ENCODE measurements at regions not wholly inside any gene's neighbourhood (a gene's known extent, or its start where the extent isn't known, plus 50 kb on each side); places are given as distances from the start of the nearest gene placed in this dataset.

GRCh38 chr3:44125882-44126281, 115.8 kb upstream of the TOPAZ1 start:
- peak; percentile 65 to 69 for DNase-seq
- 22 to 30% methylated on average over 4 of the region's 4 CpGs for WGBS, 2 donors
- Histone ChIP-seq H3K27ac (peak overlapping the region; percentile 18 to 66 (median 54)), H3K27me3 (no peaks in the 10 kb centered on the region), H3K9me3 (no peaks in the 10 kb centered on the region), H3K4me3 (replicated peaks in 1 of 3) (no peak overlapping the region), H3K4me1 (peaks cover 16 to 47% of the 10 kb centered on the region in 2 donors), H3K36me3 (no peaks in the 10 kb centered on the region)
- TF ChIP-seq, protein P1, sequence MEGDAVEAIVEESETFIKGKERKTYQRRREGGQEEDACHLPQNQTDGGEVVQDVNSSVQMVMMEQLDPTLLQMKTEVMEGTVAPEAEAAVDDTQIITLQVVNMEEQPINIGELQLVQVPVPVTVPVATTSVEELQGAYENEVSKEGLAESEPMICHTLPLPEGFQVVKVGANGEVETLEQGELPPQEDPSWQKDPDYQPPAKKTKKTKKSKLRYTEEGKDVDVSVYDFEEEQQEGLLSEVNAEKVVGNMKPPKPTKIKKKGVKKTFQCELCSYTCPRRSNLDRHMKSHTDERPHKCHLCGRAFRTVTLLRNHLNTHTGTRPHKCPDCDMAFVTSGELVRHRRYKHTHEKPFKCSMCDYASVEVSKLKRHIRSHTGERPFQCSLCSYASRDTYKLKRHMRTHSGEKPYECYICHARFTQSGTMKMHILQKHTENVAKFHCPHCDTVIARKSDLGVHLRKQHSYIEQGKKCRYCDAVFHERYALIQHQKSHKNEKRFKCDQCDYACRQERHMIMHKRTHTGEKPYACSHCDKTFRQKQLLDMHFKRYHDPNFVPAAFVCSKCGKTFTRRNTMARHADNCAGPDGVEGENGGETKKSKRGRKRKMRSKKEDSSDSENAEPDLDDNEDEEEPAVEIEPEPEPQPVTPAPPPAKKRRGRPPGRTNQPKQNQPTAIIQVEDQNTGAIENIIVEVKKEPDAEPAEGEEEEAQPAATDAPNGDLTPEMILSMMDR (IDR thresholded peaks at IDR 0.05), result no peak
- TF ChIP-seq POLR2A (IDR thresholded peaks at IDR 0.05), result peak in 1 of 2 donors; percentile 51
- intact Hi-C loops (cut with DNase I), result no loop called here

GRCh38 chr3:44128057-44128775, 113.5 kb upstream of the TOPAZ1 start:
- no peak for DNase-seq
- Histone ChIP-seq H3K27me3 (no peaks in the 10 kb centered on the region), H3K9me3 (no peaks in the 10 kb centered on the region), H3K36me3 (no peaks in the 10 kb centered on the region), H3K4me3 (replicated peaks in 1 of 3) (no peak overlapping the region), H3K4me1 (peaks cover 8 to 33% of the 10 kb centered on the region in 2 donors), H3K27ac (peak overlapping the region in 2 of 3 donors; percentile 32 to 46)
- WGBS, 2 donors, result 58 to 65% methylated on average over 4 to 7 of the region's 7 CpGs
- intact Hi-C loops (cut with DNase I), result no loop called here
- TF ChIP-seq, protein P1 (IDR thresholded peaks at IDR 0.05), result no peak
- no peak for TF ChIP-seq POLR2A (IDR thresholded peaks at IDR 0.05)

GRCh38 chr3:44130249-44130648, 111.4 kb upstream of the TOPAZ1 start:
- TF ChIP-seq, protein P1 (IDR thresholded peaks at IDR 0.05), result no peak
- TF ChIP-seq POLR2A (IDR thresholded peaks at IDR 0.05), result no peak
- Histone ChIP-seq H3K4me3 (replicated peaks in 1 of 3) (no peak overlapping the region), H3K4me1 (peaks cover 8 to 30% of the 10 kb centered on the region in 2 donors), H3K36me3 (no peaks in the 10 kb centered on the region), H3K27ac (no peak overlapping the region), H3K27me3 (no peaks in the 10 kb centered on the region), H3K9me3 (no peaks in the 10 kb centered on the region)
- intact Hi-C loops (cut with DNase I), result loop anchor here (5.0 kb wide), 1 partner anchor 133 kb away; no protein-coding TSS in a partner anchor
- WGBS, 2 donors, result 91 to 94% methylated on average over 4 of the region's 4 CpGs
- DNase-seq, result no peak

- no peaks in the 10 kb centered on the region for H3K27me3 ChIP-seq
- peaks cover 4 to 16% of the 10 kb centered on the region in 2 donors for H3K4me1 ChIP-seq
- no peak overlapping the region for H3K27ac ChIP-seq
- intact Hi-C loops (cut with DNase I), result loop anchor here (5.0 kb wide), 1 partner anchor 135 kb away; no protein-coding TSS in a partner anchor
- TF ChIP-seq, protein P1 (IDR thresholded peaks at IDR 0.05), result no peak
- no peak for TF ChIP-seq POLR2A (IDR thresholded peaks at IDR 0.05)
- H3K9me3 ChIP-seq, result no peaks in the 10 kb centered on the region
- H3K36me3 ChIP-seq, result no peaks in the 10 kb centered on the region
- no peak for DNase-seq
- no peak overlapping the region for H3K4me3 ChIP-seq (replicated peaks in 1 of 3)
- 95 to 96% methylated on average over 4 of the region's 4 CpGs for WGBS, 2 donors
Observed at GRCh38 chr3:44132061-44132460, 109.6 kb upstream of the TOPAZ1 start.

- WGBS, 2 donors, result 86 to 92% methylated on average over 7 of the region's 7 CpGs
- H3K27me3 ChIP-seq, result no peaks in the 10 kb centered on the region
- peaks cover 4 to 11% of the 10 kb centered on the region in 2 donors for H3K4me1 ChIP-seq
- intact Hi-C loops (cut with DNase I), result loop anchor here (5.0 kb wide), 1 partner anchor 135 kb away; no protein-coding TSS in a partner anchor
- H3K27ac ChIP-seq, result no peak overlapping the region
- H3K4me3 ChIP-seq (replicated peaks in 1 of 3), result no peak overlapping the region
- TF ChIP-seq POLR2A (IDR thresholded peaks at IDR 0.05), result no peak
- TF ChIP-seq, protein P1 (IDR thresholded peaks at IDR 0.05), result no peak
- no peaks in the 10 kb centered on the region for H3K9me3 ChIP-seq
- H3K36me3 ChIP-seq, result no peaks in the 10 kb centered on the region
- no peak for DNase-seq
Observed at GRCh38 chr3:44132593-44132992, 109.1 kb upstream of the TOPAZ1 start.
